ENCODE measurements at regions not wholly inside any gene's neighbourhood (a gene's known extent, or its start where the extent isn't known, plus 50 kb on each side); places are given as distances from the start of the nearest gene placed in this dataset.

GRCh38 chr7:131873581-131873980 is 317.2 kb upstream of the PODXL start:
- POLR2A ChIA-PET = no interaction called here
- 30% methylated on average over 6 of the region's 6 CpGs for WGBS (ENCODE audit: missing lambda C conversion rate)
- ATAC-seq (no peak), DNase-seq (ENCODE audit: low read depth in 1 of 2, low spot score in 1 of 2) (no peak), FAIRE-seq (no peak)
- TF ChIP-seq EHF (CRISPR knock-in tag; IDR thresholded peaks at IDR 0.05) = no peak
- TF ChIP-seq HDAC2 (IDR thresholded peaks at IDR 0.05) = no peak
- no peak for TF ChIP-seq SREBF2 (IDR thresholded peaks at IDR 0.05)
- no peak for TF ChIP-seq GATA3 (IDR thresholded peaks at IDR 0.05; ENCODE audit: borderline replicate concordance)
- TF ChIP-seq, protein P1, sequence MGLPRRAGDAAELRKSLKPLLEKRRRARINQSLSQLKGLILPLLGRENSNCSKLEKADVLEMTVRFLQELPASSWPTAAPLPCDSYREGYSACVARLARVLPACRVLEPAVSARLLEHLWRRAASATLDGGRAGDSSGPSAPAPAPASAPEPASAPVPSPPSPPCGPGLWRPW (IDR thresholded peaks at IDR 0.05) = no peak
- TF ChIP-seq HOXB5 (CRISPR knock-in tag; IDR thresholded peaks at IDR 0.05) = no peak
- no peak for TF ChIP-seq HOXA7 (CRISPR knock-in tag; IDR thresholded peaks at IDR 0.05)
- TF ChIP-seq MAZ (IDR thresholded peaks at IDR 0.05; ENCODE audit: borderline replicate concordance, low read depth, low read length) = no peak
- no peak for TF ChIP-seq POLR2AphosphoS2 (conservative IDR thresholded peaks at IDR 0.05; ENCODE audit: low read length)
- Histone ChIP-seq H3K4me2 (no peak overlapping the region), H3K4me1 (no peaks in the 10 kb centered on the region), H3K27ac (no peak overlapping the region), H3K9me3 (no peaks in the 10 kb centered on the region), H3K4me3 (no peak overlapping the region)
- CTCF ChIA-PET = interaction anchor here (2.8 to 4.6 kb wide), 2 partner anchors 14 to 72 kb away, joined by 9 to 22 read pairs; no protein-coding TSS in a partner anchor

GRCh38 chr7:131869986-131870385 is 313.6 kb upstream of the PODXL start:
- DNase-seq (ENCODE audit: low read depth in 1 of 2, low spot score in 1 of 2) = no peak
- Histone ChIP-seq H3K9me3 (no peaks in the 10 kb centered on the region), H3K4me1 (no peaks in the 10 kb centered on the region), H3K4me2 (no peak overlapping the region), H3K4me3 (no peak overlapping the region), H3K27ac (no peak overlapping the region)
- ChIA-PET CTCF (no interaction called here), POLR2A (no interaction called here)
- no peak for ATAC-seq
- FAIRE-seq = no peak
- WGBS (ENCODE audit: missing lambda C conversion rate) = 58% methylated on average over 1 of the region's 1 CpG
- TF ChIP-seq, protein P2, sequence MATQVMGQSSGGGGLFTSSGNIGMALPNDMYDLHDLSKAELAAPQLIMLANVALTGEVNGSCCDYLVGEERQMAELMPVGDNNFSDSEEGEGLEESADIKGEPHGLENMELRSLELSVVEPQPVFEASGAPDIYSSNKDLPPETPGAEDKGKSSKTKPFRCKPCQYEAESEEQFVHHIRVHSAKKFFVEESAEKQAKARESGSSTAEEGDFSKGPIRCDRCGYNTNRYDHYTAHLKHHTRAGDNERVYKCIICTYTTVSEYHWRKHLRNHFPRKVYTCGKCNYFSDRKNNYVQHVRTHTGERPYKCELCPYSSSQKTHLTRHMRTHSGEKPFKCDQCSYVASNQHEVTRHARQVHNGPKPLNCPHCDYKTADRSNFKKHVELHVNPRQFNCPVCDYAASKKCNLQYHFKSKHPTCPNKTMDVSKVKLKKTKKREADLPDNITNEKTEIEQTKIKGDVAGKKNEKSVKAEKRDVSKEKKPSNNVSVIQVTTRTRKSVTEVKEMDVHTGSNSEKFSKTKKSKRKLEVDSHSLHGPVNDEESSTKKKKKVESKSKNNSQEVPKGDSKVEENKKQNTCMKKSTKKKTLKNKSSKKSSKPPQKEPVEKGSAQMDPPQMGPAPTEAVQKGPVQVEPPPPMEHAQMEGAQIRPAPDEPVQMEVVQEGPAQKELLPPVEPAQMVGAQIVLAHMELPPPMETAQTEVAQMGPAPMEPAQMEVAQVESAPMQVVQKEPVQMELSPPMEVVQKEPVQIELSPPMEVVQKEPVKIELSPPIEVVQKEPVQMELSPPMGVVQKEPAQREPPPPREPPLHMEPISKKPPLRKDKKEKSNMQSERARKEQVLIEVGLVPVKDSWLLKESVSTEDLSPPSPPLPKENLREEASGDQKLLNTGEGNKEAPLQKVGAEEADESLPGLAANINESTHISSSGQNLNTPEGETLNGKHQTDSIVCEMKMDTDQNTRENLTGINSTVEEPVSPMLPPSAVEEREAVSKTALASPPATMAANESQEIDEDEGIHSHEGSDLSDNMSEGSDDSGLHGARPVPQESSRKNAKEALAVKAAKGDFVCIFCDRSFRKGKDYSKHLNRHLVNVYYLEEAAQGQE (IDR thresholded peaks at IDR 0.05) = no peak
- TF ChIP-seq NPAS2 (CRISPR knock-in tag; IDR thresholded peaks at IDR 0.05; ENCODE audit: borderline replicate concordance) (no peak), MYC (IDR thresholded peaks at IDR 0.05; ENCODE audit: borderline replicate concordance, low read length) (no peak), JUNB (IDR thresholded peaks at IDR 0.05) (no peak), CBX8 (IDR thresholded peaks at IDR 0.05) (no peak), GATA3 (IDR thresholded peaks at IDR 0.05; ENCODE audit: borderline replicate concordance) (no peak), EHMT2 (IDR thresholded peaks at IDR 0.05; ENCODE audit: low read depth) (no peak), EP300 (IDR thresholded peaks at IDR 0.05) (no peak), TP53 (CRISPR knock-in tag; IDR thresholded peaks at IDR 0.05) (no peak), BHLHE40 (IDR thresholded peaks at IDR 0.05; ENCODE audit: low read depth, low read length) (no peak)
- TF ChIP-seq, protein P3, sequence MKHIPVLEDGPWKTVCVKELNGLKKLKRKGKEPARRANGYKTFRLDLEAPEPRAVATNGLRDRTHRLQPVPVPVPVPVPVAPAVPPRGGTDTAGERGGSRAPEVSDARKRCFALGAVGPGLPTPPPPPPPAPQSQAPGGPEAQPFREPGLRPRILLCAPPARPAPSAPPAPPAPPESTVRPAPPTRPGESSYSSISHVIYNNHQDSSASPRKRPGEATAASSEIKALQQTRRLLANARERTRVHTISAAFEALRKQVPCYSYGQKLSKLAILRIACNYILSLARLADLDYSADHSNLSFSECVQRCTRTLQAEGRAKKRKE (CRISPR knock-in tag; IDR thresholded peaks at IDR 0.05; ENCODE audit: low read depth) = no peak

DNA sequence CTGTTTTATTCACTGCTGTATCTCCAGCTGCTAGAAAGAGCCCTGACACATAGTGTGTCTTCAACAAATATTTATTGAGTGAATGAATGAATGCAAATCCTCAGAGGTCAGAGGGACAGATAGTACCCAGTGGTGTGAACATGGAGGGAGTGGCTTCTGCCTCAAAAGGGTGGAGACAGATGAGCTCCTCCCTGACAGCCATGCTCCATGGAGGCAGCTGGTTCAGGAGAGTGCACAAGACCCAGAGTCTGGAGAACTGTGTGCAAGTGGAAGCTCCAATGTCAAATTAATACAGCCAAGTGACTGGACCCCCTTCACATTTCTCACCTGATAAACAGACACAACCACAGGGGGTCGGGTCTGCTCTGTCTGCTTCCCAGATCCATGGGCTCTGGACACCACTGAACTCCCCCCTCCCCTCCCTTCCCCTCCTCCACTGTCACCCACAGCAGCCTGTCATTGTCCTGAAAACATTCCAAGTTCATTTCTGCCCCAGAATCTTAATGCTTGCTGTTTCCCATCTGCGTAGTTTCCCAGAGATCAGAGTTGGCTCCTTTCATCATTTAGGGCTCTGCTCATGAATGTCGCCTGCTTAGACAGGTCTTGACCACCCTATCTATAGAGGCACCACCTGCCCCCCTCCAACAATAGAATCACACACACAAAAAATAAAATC is 312.9 kb upstream of the PODXL start:
- CTCF ChIA-PET = interaction anchor here (0.7 to 2.9 kb wide), 4 partner anchors 8 to 383 kb away, joined by 3 to 17 read pairs (median 4); no protein-coding TSS in a partner anchor
- no peak overlapping the region for H3K4me2 ChIP-seq
- ATAC-seq = no peak
- 58% methylated on average over 3 of the region's 3 CpGs for WGBS (ENCODE audit: missing lambda C conversion rate)
- H3K9me3 ChIP-seq = no peaks in the 10 kb centered on the region
- TF ChIP-seq CBX8 (IDR thresholded peaks at IDR 0.05) (no peak), CBX2 (IDR thresholded peaks at IDR 0.05; ENCODE audit: borderline replicate concordance, low read depth) (no peak), EP300 (IDR thresholded peaks at IDR 0.05) (no peak), HOXB13 (CRISPR knock-in tag; IDR thresholded peaks at IDR 0.05; ENCODE audit: low read depth) (no peak), ZSCAN20 (CRISPR knock-in tag; IDR thresholded peaks at IDR 0.05) (no peak), TP53 (CRISPR knock-in tag; IDR thresholded peaks at IDR 0.05) (no peak), ZNF302 (CRISPR knock-in tag; IDR thresholded peaks at IDR 0.05) (no peak), E2F6 (IDR thresholded peaks at IDR 0.05; ENCODE audit: borderline replicate concordance, low read depth) (no peak), SMC3 (IDR thresholded peaks at IDR 0.05) (no peak), BHLHE40 (IDR thresholded peaks at IDR 0.05; ENCODE audit: low read depth, low read length) (no peak), ESRRA (IDR thresholded peaks at IDR 0.05; ENCODE audit: borderline replicate concordance, low read length) (no peak), POLR2A (IDR thresholded peaks at IDR 0.05; ENCODE audit: low read length) (no peak), SREBF2 (IDR thresholded peaks at IDR 0.05) (no peak), RCOR1 (IDR thresholded peaks at IDR 0.05; ENCODE audit: low read depth, low read length) (no peak)
- FAIRE-seq = no peak
- no peak overlapping the region for H3K27ac ChIP-seq
- POLR2A ChIA-PET = no interaction called here
- DNase-seq (ENCODE audit: low read depth in 1 of 2, low spot score in 1 of 2) = no peak
- H3K4me3 ChIP-seq = no peak overlapping the region
- no peaks in the 10 kb centered on the region for H3K4me1 ChIP-seq

Data from A549 (cell line).